Activated CD4-positive, alpha-beta T cell treated with anti-CD3 and anti-CD28 coated beads for 4 hours (primary cell): ENCODE measurements at regions not wholly inside any gene's neighbourhood (a gene's known extent, or its start where the extent isn't known, plus 50 kb on each side); places are given as distances from the start of the nearest gene placed in this dataset.
"Not testable (repeated sequence)": the region's sequence is repeated elsewhere in the genome, so short reads cannot be mapped to it uniquely, and the experiment has no call there.

ENCODE experiments used
- DNase-seq, 2 donors: peaks; one replicate each; pipeline ENCODE4 v3.0.0-alpha.2; 2020

DNA sequence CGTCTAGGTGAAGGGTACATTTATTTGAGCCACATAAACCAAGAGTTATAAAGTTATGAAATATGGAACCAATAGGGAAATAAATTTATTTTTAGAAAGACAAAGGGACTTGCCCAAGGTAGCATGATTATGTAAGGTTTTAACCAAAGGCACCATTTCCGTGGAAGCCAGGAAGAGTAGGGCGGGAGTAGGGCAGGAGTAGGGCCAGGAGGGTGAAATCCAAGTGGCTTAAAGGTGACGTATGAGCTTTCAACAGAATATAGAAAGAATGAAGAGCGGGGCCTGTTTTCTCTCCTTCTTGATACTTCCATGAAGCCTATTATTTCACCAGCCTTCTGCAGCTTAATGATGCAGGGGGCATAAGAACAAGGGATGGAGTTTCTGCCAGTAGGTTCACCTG is 91.7 kb upstream of the PNPLA4 start:
- no peak for DNase-seq

DNA sequence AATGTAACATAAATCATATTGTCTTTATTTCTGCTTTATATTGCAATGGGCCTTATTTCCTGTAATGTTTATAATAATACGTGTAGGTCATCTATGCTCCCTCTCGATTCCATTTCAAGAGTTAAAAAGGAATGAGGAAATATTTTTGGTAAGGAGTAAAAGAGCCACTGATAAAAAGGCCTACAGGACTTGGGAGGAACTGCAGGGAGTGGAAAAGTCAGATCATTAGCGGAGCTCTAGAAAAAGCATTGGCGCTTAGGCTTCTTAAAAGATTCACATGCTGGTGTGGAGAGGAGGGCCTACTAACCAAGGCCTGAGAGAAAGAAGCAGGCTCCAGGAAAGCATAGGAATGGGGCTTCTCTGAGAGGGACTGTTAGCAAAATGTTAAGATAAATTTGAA is 82.9 kb upstream of the PNPLA4 start:
- DNase-seq: no peak

GRCh38 chrX:8005678-8006347 is 78.6 kb upstream of the PNPLA4 start:
- no peak for DNase-seq

DNA sequence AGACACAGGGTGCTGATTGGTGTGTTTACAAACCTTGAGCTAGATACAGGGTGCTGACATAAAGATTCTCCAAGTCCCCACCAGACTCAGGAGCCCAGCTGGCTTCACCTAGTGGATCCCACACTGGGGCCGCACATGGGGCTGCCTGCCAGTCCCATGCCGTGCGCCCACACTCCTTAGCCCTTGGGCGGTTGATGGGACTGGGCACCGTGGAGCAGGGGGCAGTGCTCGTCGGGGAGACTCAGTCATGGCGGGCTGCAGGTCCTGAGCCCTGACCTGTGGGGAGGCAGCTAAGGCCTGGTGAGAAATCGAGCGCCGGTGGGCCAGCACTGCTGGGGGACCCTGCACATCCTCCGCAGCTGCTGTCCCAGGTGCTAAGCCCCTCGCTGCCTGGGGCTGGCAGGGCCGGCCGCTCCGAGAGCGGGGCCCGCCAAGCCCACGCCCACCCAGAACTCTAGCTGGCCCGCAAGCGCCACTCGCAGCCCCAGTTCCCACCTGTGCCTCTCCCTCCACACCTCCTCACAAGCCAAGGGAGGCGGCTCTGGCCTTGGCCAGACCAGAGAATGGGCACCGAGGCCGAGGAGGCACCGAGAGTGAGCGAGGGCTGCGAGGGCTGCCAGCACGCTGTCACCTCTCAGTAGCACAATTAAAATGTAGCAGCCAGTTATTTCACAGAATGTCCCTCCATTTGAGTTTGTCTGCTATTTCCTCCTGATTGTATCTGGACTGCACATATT is 76.1 kb upstream of the PNPLA4 start:
- no peak for DNase-seq

- DNase-seq: no peak
These were observed 69.6 kb upstream of the PNPLA4 start for GRCh38 chrX:7996851-7997250.

GRCh38 chrX:7996414-7996813 is 69.2 kb upstream of the PNPLA4 start:
- DNase-seq: peak in 1 of 2 donors; percentile 20

- no peak for DNase-seq
These were observed 66.7 kb upstream of the PNPLA4 start for GRCh38 chrX:7993873-7994272.

GRCh38 chrX:7988013-7988759 is 61.0 kb upstream of the PNPLA4 start:
- DNase-seq: not testable (repeated sequence)

DNA sequence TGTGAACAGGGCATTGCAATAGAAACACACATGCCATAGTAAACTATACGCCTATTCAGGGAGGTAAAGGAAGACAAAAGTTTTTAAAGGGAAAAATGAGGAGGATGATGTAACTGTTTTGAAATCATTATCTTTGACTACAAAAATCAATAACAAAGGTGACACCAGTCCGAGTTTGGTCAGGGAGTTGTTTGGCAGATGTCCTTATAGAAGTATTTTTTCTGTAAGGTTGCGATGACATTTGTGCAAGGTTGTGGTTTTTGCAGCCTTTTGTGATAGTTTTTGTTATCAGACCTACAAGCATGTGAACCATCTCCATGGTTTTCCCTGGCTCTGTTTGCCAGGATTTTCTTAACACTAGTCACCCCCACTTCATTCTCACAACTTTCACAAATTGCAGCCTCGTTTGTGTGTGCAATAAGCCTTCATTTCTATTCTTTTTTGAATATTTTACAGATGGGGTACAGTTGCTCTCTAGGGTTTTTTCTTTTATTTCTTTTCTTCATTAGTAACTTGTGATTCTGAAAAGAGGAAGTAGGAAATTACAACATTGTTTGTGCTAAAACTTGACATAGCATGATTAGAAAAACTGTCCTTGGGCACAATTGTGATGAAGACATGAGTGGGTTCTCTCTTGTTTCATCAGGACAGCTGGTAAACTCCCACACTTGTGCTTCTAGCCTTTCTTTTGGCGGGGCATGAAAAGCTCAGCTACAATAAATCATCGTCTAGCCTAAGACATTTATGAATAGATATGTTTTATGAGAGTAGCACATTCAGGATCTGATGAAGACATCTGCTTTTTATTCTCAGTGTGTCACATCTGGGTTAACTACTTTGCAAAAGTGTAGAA is 60.2 kb upstream of the PNPLA4 start:
- no peak for DNase-seq

GRCh38 chrX:7986738-7987137 is 59.5 kb upstream of the PNPLA4 start:
- DNase-seq: not testable (repeated sequence)

DNA sequence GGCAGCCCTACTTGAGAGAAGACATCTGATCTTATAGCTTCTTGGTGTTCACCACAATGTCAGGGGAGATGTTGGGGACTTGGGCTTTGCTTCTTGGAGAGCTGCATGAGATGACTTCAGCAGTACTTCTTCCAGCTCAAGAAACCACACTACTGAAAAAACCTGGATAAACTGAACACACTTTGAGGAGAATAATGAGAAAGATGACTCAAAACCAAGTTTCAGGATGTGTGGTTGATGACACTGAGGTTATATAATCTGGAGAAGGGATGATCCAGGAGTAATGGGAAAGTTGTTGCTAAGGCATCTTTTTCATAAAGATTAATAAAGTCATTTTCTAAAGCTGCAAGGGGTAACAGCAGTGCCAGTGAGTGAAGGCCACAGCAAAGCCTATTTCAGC is 58.4 kb upstream of the PNPLA4 start:
- no peak for DNase-seq

DNA sequence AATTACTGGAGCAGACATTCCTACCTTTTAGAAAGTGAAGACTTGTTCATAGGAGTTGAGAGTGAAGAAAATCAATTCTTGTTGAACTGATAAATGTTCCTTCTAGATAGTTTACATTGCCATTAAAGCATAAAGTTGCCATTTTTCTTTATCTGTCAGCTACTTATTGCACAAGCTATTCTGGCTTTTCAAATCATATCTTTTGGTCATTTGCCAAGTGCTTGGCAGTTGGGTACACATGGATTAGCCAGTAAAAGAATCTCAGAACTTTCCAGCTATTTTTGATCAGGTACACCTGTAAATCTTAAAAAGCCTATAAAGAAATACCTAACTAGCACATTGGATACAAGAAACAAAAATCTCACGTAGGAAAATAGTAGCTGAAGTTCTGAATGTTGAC is 56.4 kb upstream of the PNPLA4 start:
- DNase-seq: no peak
